ENCODE measurements at regions not wholly inside any gene's neighbourhood (a gene's known extent, or its start where the extent isn't known, plus 50 kb on each side); places are given as distances from the start of the nearest gene placed in this dataset.

- no peak for TF ChIP-seq FOXA2 (IDR thresholded peaks at IDR 0.05)
- TF ChIP-seq EGR1 (IDR thresholded peaks at IDR 0.05; ENCODE audit: low read depth in 2 of 2) = no peak
Observed at GRCh38 chr12:25712169-25712568, 159.1 kb upstream of the LMNTD1 start (continued).

- no peak overlapping the region for H3K4me3 ChIP-seq (ENCODE audit: low read depth in 1 of 3, low read length in 3 of 3)
- no peaks in the 10 kb centered on the region for H3K4me1 ChIP-seq (ENCODE audit: control insufficient read depth in 4 of 4, insufficient read depth in 4 of 4, low read length in 3 of 4)
- H3K9me3 ChIP-seq (ENCODE audit: control insufficient read depth in 4 of 4, low read length in 3 of 4) = peaks cover 0 to 6% (median 0%) of the 10 kb centered on the region in 4 donors
- no peaks in the 10 kb centered on the region for H3K36me3 ChIP-seq (ENCODE audit: control insufficient read depth in 4 of 4, insufficient read depth in 3 of 4, low read depth in 1 of 4, low read length in 3 of 4)
- H3K27ac ChIP-seq (ENCODE audit: low read depth in 1 of 2, low read length in 2 of 2) = no peak overlapping the region
- no peak for TF ChIP-seq HNF4A (conservative IDR thresholded peaks at IDR 0.05)
- TF ChIP-seq FOXA2 (IDR thresholded peaks at IDR 0.05) = no peak
- no peak for TF ChIP-seq FOXA1 (IDR thresholded peaks at IDR 0.05)
- TF ChIP-seq YY1 (IDR thresholded peaks at IDR 0.05) = no peak
- no peak for TF ChIP-seq ZBTB33 (IDR thresholded peaks at IDR 0.05)
- no peak for TF ChIP-seq NR2F2 (IDR thresholded peaks at IDR 0.05)
- TF ChIP-seq HNF4G (IDR thresholded peaks at IDR 0.05) = no peak
- TF ChIP-seq RXRA (IDR thresholded peaks at IDR 0.05) = no peak
- no peak overlapping the region for H3K9ac ChIP-seq (ENCODE audit: low read depth in 1 of 2, low read length in 2 of 2)
- DNase-seq (ENCODE audit: low spot score) = no peak
- 87% methylated on average over 4 of the region's 4 CpGs for WGBS
- no peaks in the 10 kb centered on the region for H3K27me3 ChIP-seq (ENCODE audit: control insufficient read depth in 4 of 4, insufficient read depth in 4 of 4, low read length in 3 of 4)
Observed at GRCh38 chr12:25713264-25713663, 160.2 kb upstream of the LMNTD1 start.

GRCh38 chr12:25714198-25714984, 161.3 kb upstream of the LMNTD1 start:
- Histone ChIP-seq H3K4me1 (ENCODE audit: control insufficient read depth in 4 of 4, insufficient read depth in 4 of 4, low read length in 3 of 4) (no peaks in the 10 kb centered on the region), H3K9me3 (ENCODE audit: control insufficient read depth in 4 of 4, low read length in 3 of 4) (peaks cover 0 to 6% (median 2%) of the 10 kb centered on the region in 4 donors), H3K27ac (ENCODE audit: low read depth in 1 of 2, low read length in 2 of 2) (no peak overlapping the region), H3K27me3 (ENCODE audit: control insufficient read depth in 4 of 4, insufficient read depth in 4 of 4, low read length in 3 of 4) (peaks cover 0 to 5% (median 0%) of the 10 kb centered on the region in 4 donors), H3K4me3 (ENCODE audit: low read depth in 1 of 3, low read length in 3 of 3) (no peak overlapping the region), H3K36me3 (ENCODE audit: control insufficient read depth in 4 of 4, insufficient read depth in 3 of 4, low read depth in 1 of 4, low read length in 3 of 4) (no peaks in the 10 kb centered on the region), H3K9ac (ENCODE audit: low read depth in 1 of 2, low read length in 2 of 2) (no peak overlapping the region)
- no peak for TF ChIP-seq MAX (IDR thresholded peaks at IDR 0.05)
- no peak for TF ChIP-seq ATF3 (IDR thresholded peaks at IDR 0.05)
- TF ChIP-seq NR2F2 (IDR thresholded peaks at IDR 0.05) = no peak
- no peak for TF ChIP-seq YY1 (IDR thresholded peaks at IDR 0.05)
- 91% methylated on average over 6 of the region's 6 CpGs for WGBS
- DNase-seq (ENCODE audit: low spot score) = no peak

GRCh38 chr12:25715102-25715501, 162.0 kb upstream of the LMNTD1 start:
- WGBS = 79% methylated on average over 3 of the region's 3 CpGs
- H3K4me3 ChIP-seq (ENCODE audit: low read depth in 1 of 3, low read length in 3 of 3) = no peak overlapping the region
- H3K9me3 ChIP-seq (ENCODE audit: control insufficient read depth in 4 of 4, low read length in 3 of 4) = peaks cover 0 to 6% (median 2%) of the 10 kb centered on the region in 4 donors
- H3K4me1 ChIP-seq (ENCODE audit: control insufficient read depth in 4 of 4, insufficient read depth in 4 of 4, low read length in 3 of 4) = no peaks in the 10 kb centered on the region
- H3K36me3 ChIP-seq (ENCODE audit: control insufficient read depth in 4 of 4, insufficient read depth in 3 of 4, low read depth in 1 of 4, low read length in 3 of 4) = no peaks in the 10 kb centered on the region
- no peak overlapping the region for H3K9ac ChIP-seq (ENCODE audit: low read depth in 1 of 2, low read length in 2 of 2)
- H3K27ac ChIP-seq (ENCODE audit: low read depth in 1 of 2, low read length in 2 of 2) = no peak overlapping the region
- H3K27me3 ChIP-seq (ENCODE audit: control insufficient read depth in 4 of 4, insufficient read depth in 4 of 4, low read length in 3 of 4) = peaks cover 0 to 5% (median 0%) of the 10 kb centered on the region in 4 donors
- no peak for DNase-seq (ENCODE audit: low spot score)
- no peak for TF ChIP-seq JUND (IDR thresholded peaks at IDR 0.05)
- no peak for TF ChIP-seq NR2F2 (IDR thresholded peaks at IDR 0.05)
- no peak for TF ChIP-seq ZBTB33 (IDR thresholded peaks at IDR 0.05)
- no peak for TF ChIP-seq RXRA (IDR thresholded peaks at IDR 0.05)
- no peak for TF ChIP-seq HNF4A (conservative IDR thresholded peaks at IDR 0.05)
- no peak for TF ChIP-seq SP1 (IDR thresholded peaks at IDR 0.05)
- no peak for TF ChIP-seq FOXA1 (IDR thresholded peaks at IDR 0.05)
- no peak for TF ChIP-seq GABPA (IDR thresholded peaks at IDR 0.05 in 1 of 2, conservative IDR thresholded peaks at IDR 0.05 in 1 of 2)
- no peak for TF ChIP-seq CTCF (IDR thresholded peaks at IDR 0.05; ENCODE audit: low read depth, low read length, missing input control)
- no peak for TF ChIP-seq MAX (IDR thresholded peaks at IDR 0.05)
- TF ChIP-seq EGR1 (IDR thresholded peaks at IDR 0.05; ENCODE audit: low read depth in 2 of 2) = no peak
- TF ChIP-seq HNF4G (IDR thresholded peaks at IDR 0.05) = no peak
- no peak for TF ChIP-seq RAD21 (IDR thresholded peaks at IDR 0.05)

All from liver (tissue), 8 donors.